ENCODE measurements at regions not wholly inside any gene's neighbourhood (a gene's known extent, or its start where the extent isn't known, plus 50 kb on each side); places are given as distances from the start of the nearest gene placed in this dataset.

DNA sequence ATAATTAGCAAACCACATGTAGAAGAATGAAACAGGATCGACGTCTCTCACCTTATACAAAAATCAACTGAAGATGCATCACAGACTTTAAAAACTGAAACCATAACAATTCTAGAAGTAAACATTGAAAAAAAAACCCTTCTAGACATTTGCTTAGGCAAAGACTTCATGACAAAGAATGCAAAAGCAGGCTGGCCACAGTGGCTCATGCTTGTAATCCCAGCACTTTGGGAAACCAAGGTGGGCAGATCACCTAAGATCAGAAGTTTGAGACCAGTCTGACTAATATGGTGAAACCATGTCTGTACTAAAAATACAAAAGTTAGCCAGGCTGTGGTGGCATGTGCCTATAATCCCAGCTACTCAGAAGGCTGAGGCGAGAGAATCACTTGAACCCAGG lies 1351.7 kb downstream of the MRPL39 start:
- Histone ChIP-seq H4K20me1 (ENCODE audit: insufficient read depth, low read length, poor library complexity, severe bottlenecking) (no peaks in the 10 kb centered on the region), H3K36me3 (ENCODE audit: insufficient read depth, low read length) (no peaks in the 10 kb centered on the region), H3K4me3 (ENCODE audit: low read length, poor library complexity, severe bottlenecking) (no peak overlapping the region), H3K27me3 (ENCODE audit: insufficient read depth, low read length, poor library complexity, severe bottlenecking) (no peaks in the 10 kb centered on the region), H3K79me2 (ENCODE audit: insufficient read depth, low read length) (no peaks in the 10 kb centered on the region), H3F3A (ENCODE audit: low read depth) (no peaks in the 10 kb centered on the region), H2AFZ (ENCODE audit: low read length) (no peak overlapping the region), H3K4me2 (ENCODE audit: low read depth, low read length, poor library complexity, severe bottlenecking) (no peak overlapping the region), H3K9me2 (replicated peaks; ENCODE audit: low read depth, low read length) (no peaks in the 10 kb centered on the region), H3K9ac (ENCODE audit: low read depth, low read length, poor library complexity, severe bottlenecking) (no peak overlapping the region), H3K4me1 (ENCODE audit: insufficient read depth, low read length, poor library complexity, severe bottlenecking) (no peaks in the 10 kb centered on the region), H3K9me3 (ENCODE audit: insufficient read depth, low read depth, low read length) (no peaks in the 10 kb centered on the region)
- TF ChIP-seq, protein P1, sequence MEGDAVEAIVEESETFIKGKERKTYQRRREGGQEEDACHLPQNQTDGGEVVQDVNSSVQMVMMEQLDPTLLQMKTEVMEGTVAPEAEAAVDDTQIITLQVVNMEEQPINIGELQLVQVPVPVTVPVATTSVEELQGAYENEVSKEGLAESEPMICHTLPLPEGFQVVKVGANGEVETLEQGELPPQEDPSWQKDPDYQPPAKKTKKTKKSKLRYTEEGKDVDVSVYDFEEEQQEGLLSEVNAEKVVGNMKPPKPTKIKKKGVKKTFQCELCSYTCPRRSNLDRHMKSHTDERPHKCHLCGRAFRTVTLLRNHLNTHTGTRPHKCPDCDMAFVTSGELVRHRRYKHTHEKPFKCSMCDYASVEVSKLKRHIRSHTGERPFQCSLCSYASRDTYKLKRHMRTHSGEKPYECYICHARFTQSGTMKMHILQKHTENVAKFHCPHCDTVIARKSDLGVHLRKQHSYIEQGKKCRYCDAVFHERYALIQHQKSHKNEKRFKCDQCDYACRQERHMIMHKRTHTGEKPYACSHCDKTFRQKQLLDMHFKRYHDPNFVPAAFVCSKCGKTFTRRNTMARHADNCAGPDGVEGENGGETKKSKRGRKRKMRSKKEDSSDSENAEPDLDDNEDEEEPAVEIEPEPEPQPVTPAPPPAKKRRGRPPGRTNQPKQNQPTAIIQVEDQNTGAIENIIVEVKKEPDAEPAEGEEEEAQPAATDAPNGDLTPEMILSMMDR (conservative IDR thresholded peaks at IDR 0.05; ENCODE audit: low read length): no peak
- no peak for TF ChIP-seq EZH2phosphoT487 (IDR thresholded peaks at IDR 0.05; ENCODE audit: borderline replicate concordance)

DNA sequence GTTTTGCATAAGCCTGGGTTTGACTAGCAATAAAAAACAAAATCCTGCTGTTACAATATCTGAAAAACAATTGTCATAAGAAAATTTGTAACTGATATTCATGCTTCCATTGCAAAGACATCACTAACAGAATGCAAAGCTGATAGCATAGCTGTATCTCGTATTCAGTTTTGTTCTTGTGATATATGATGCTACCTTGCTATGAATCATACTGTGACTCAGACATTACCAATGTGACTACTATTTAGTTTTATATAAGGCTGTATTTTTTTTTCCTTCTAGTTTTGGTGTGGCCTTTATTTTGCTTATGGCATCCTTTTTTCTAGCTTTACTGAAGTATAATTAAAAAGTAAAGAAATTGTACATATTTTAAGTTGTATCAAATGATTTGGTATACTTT lies 1381.8 kb downstream of the MRPL39 start:
- Histone ChIP-seq H3K9me2 (replicated peaks; ENCODE audit: low read depth, low read length) (no peaks in the 10 kb centered on the region), H3K79me2 (ENCODE audit: insufficient read depth, low read length) (no peaks in the 10 kb centered on the region), H3K4me3 (ENCODE audit: low read length, poor library complexity, severe bottlenecking) (no peak overlapping the region), H3K9ac (ENCODE audit: low read depth, low read length, poor library complexity, severe bottlenecking) (no peak overlapping the region), H3K9me3 (ENCODE audit: insufficient read depth, low read depth, low read length) (no peaks in the 10 kb centered on the region), H3K36me3 (ENCODE audit: insufficient read depth, low read length) (no peaks in the 10 kb centered on the region), H3K4me1 (ENCODE audit: insufficient read depth, low read length, poor library complexity, severe bottlenecking) (no peaks in the 10 kb centered on the region), H3K4me2 (ENCODE audit: low read depth, low read length, poor library complexity, severe bottlenecking) (no peak overlapping the region), H4K20me1 (ENCODE audit: insufficient read depth, low read length, poor library complexity, severe bottlenecking) (no peaks in the 10 kb centered on the region), H3K27me3 (ENCODE audit: insufficient read depth, low read length, poor library complexity, severe bottlenecking) (no peaks in the 10 kb centered on the region), H2AFZ (ENCODE audit: low read length) (no peak overlapping the region), H3F3A (ENCODE audit: low read depth) (no peaks in the 10 kb centered on the region)
- no peak for TF ChIP-seq EZH2phosphoT487 (IDR thresholded peaks at IDR 0.05; ENCODE audit: borderline replicate concordance)
- TF ChIP-seq, protein P1 (conservative IDR thresholded peaks at IDR 0.05; ENCODE audit: low read length): no peak

DNA sequence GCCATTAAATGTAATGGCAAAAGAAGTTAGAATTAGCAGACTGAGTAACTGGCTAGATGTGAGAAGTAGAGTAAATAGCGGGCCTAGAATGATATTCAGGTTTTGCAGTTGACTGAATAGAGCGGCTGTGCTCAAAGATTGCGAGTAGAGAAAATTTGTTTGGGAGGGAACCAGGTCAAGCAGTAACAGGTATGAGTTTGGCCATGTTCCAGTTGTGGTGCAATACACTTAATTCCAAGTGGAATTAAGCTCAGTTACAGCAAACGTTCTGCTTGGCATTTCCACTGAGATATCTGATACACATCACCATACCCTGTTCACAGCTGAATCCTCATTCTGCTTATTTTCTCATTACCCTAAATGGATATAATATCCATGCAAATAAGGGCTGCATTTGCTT lies 1382.9 kb downstream of the MRPL39 start:
- no peak overlapping the region for H3K4me2 ChIP-seq (ENCODE audit: low read depth, low read length, poor library complexity, severe bottlenecking)
- H2AFZ ChIP-seq (ENCODE audit: low read length): no peak overlapping the region
- no peaks in the 10 kb centered on the region for H3K27me3 ChIP-seq (ENCODE audit: insufficient read depth, low read length, poor library complexity, severe bottlenecking)

More for the DNA sequence above, 1382.9 kb downstream of the MRPL39 start:
- Histone ChIP-seq H4K20me1 (ENCODE audit: insufficient read depth, low read length, poor library complexity, severe bottlenecking) (no peaks in the 10 kb centered on the region), H3K79me2 (ENCODE audit: insufficient read depth, low read length) (no peaks in the 10 kb centered on the region), H3K36me3 (ENCODE audit: insufficient read depth, low read length) (no peaks in the 10 kb centered on the region), H3F3A (ENCODE audit: low read depth) (no peaks in the 10 kb centered on the region), H3K9ac (ENCODE audit: low read depth, low read length, poor library complexity, severe bottlenecking) (no peak overlapping the region), H3K9me2 (replicated peaks; ENCODE audit: low read depth, low read length) (no peaks in the 10 kb centered on the region), H3K9me3 (ENCODE audit: insufficient read depth, low read depth, low read length) (no peaks in the 10 kb centered on the region), H3K4me3 (ENCODE audit: low read length, poor library complexity, severe bottlenecking) (no peak overlapping the region), H3K4me1 (ENCODE audit: insufficient read depth, low read length, poor library complexity, severe bottlenecking) (no peaks in the 10 kb centered on the region)
- TF ChIP-seq, protein P1 (conservative IDR thresholded peaks at IDR 0.05; ENCODE audit: low read length): no peak
- TF ChIP-seq EZH2phosphoT487 (IDR thresholded peaks at IDR 0.05; ENCODE audit: borderline replicate concordance): no peak

Measured in Loucy (cell line).